GM10266 (cell line): ENCODE measurements at regions not wholly inside any gene's neighbourhood (a gene's known extent, or its start where the extent isn't known, plus 50 kb on each side); places are given as distances from the start of the nearest gene placed in this dataset.

Source experiments
- DNase-seq: peaks from one replicate; pipeline ENCODE4 v3.0.0; 2012; ENCODE audit errors: extremely low spot score
- CTCF ChIP-seq: IDR thresholded peaks from 2 replicates; pipeline ENCODE4 v1.5.1; 2012; ENCODE audit warnings: mild to moderate bottlenecking, low read depth; ENCODE audit not compliant: control insufficient read depth, insufficient read depth; ENCODE audit errors: missing control alignments

GRCh38 chr3:80496452-80496851 lies 728.7 kb upstream of the ROBO1 start:
- no peak for DNase-seq
- no peak for TF ChIP-seq CTCF

DNA sequence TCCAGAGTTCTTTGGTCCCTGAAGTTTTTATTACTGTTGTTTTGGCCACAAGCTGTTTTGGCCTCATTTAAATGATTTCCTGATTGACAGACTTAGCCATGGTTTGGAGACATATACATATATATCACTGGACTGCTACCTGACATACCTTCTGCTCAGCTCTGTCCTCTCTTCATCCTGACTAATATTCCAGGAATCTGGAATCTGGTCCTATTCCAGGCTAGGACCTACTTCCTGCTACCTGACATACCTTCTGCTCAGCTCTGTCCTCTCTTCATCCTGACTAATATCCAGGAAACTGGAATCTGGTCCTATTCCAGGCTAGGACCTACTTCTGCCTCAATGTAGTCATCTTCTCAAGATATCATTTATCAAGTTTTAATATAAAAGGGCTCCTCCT lies 724.4 kb upstream of the ROBO1 start:
- no peak for DNase-seq
- TF ChIP-seq CTCF = no peak

DNA sequence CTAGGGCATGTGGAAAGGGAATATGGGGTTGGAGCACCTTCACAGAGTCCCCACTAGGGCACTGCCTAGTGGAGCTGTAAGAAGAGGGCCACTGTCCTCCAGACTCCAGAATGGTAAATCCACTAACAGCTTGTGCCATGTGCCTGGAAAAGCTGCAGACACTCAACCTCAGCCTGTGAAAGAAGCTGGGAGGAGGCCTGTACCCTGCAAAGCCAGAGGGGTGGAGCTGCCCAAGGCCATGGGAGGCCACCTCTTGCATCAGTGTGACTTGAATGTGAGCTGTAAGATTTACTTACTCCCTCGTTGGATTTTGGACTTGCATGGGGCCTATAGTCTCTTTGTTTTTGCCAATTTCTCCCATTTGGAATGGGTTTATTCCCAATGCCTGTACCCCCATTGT lies 705.2 kb upstream of the ROBO1 start:
- no peak for TF ChIP-seq CTCF

DNA sequence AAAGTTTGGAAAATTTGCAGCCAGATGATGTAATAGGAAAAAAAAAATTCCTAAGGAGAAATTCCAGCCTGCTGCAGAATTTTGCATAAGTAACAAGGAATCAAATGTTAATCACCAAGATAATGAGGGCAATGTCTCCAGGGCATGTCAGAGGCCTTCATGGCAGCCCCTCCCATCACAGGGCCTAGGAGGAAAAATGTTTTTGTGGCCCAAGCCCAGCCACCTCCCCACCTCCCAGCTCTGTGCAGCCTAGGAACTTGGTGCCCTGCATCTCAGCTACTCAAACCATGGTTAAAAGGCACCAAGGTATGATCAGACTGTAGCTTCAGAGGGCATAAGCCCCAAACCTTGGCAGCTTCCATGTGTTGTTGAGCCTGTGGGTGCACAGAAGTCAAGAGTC lies 704.7 kb upstream of the ROBO1 start:
- no peak for DNase-seq
- TF ChIP-seq CTCF = no peak

More for the DNA sequence above, 705.2 kb upstream of the ROBO1 start:
- no peak for DNase-seq

- TF ChIP-seq CTCF = no peak
These were observed 702.6 kb upstream of the ROBO1 start for GRCh38 chr3:80470433-80470832.

GRCh38 chr3:80465746-80466145 lies 697.9 kb upstream of the ROBO1 start:
- no peak for TF ChIP-seq CTCF
- no peak for DNase-seq

More at GRCh38 chr3:80470433-80470832, 702.6 kb upstream of the ROBO1 start:
- no peak for DNase-seq

- TF ChIP-seq CTCF = no peak
- DNase-seq = no peak
These were observed 683.6 kb upstream of the ROBO1 start for GRCh38 chr3:80451393-80451792.
